ENCODE measurements at regions not wholly inside any gene's neighbourhood (a gene's known extent, or its start where the extent isn't known, plus 50 kb on each side); places are given as distances from the start of the nearest gene placed in this dataset.

GRCh38 chr14:29111554-29111953, 345.0 kb downstream of the FOXG1 start:
- H3K79me2 ChIP-seq (ENCODE audit: insufficient read depth, low read length): no peaks in the 10 kb centered on the region
- H2AFZ ChIP-seq (ENCODE audit: low read length): no peak overlapping the region
- H3K27ac ChIP-seq (ENCODE audit: low read depth, low read length): no peak overlapping the region
- H3K4me3 ChIP-seq (ENCODE audit: insufficient read depth, low read length): no peak overlapping the region
- no peaks in the 10 kb centered on the region for H4K20me1 ChIP-seq (ENCODE audit: insufficient read depth, low read length)
- H3K4me2 ChIP-seq (ENCODE audit: insufficient read depth, low read length): no peak overlapping the region
- no peaks in the 10 kb centered on the region for H3K9me3 ChIP-seq (ENCODE audit: low read depth, low read length)
- H3K27me3 ChIP-seq (ENCODE audit: insufficient read depth, low read length): no peaks in the 10 kb centered on the region
- no peaks in the 10 kb centered on the region for H3K4me1 ChIP-seq (ENCODE audit: insufficient read depth, low read length)
- H3K36me3 ChIP-seq (ENCODE audit: insufficient read depth, low read length): no peaks in the 10 kb centered on the region
- no peak for TF ChIP-seq CTCF (IDR thresholded peaks at IDR 0.05; ENCODE audit: extremely low read depth, low read depth, low read length)
- no peak for DNase-seq (ENCODE audit: insufficient read length, low spot score, missing footprints)

GRCh38 chr14:29123017-29123416, 356.4 kb downstream of the FOXG1 start:
- no peaks in the 10 kb centered on the region for H4K20me1 ChIP-seq (ENCODE audit: insufficient read depth, low read length)
- H3K4me3 ChIP-seq (ENCODE audit: insufficient read depth, low read length): no peak overlapping the region
- H2AFZ ChIP-seq (ENCODE audit: low read length): no peak overlapping the region
- H3K9me3 ChIP-seq (ENCODE audit: low read depth, low read length): no peaks in the 10 kb centered on the region
- H3K79me2 ChIP-seq (ENCODE audit: insufficient read depth, low read length): no peaks in the 10 kb centered on the region
- H3K4me2 ChIP-seq (ENCODE audit: insufficient read depth, low read length): no peak overlapping the region
- H3K27me3 ChIP-seq (ENCODE audit: insufficient read depth, low read length): no peaks in the 10 kb centered on the region
- no peaks in the 10 kb centered on the region for H3K4me1 ChIP-seq (ENCODE audit: insufficient read depth, low read length)
- H3K36me3 ChIP-seq (ENCODE audit: insufficient read depth, low read length): no peaks in the 10 kb centered on the region
- no peak for DNase-seq (ENCODE audit: insufficient read length, low spot score, missing footprints)
- no peak for TF ChIP-seq CTCF (IDR thresholded peaks at IDR 0.05; ENCODE audit: extremely low read depth, low read depth, low read length)
- H3K27ac ChIP-seq (ENCODE audit: low read depth, low read length): no peak overlapping the region

- no peaks in the 10 kb centered on the region for H3K36me3 ChIP-seq (ENCODE audit: insufficient read depth, low read length)
- H3K27me3 ChIP-seq (ENCODE audit: insufficient read depth, low read length): no peaks in the 10 kb centered on the region
- H3K79me2 ChIP-seq (ENCODE audit: insufficient read depth, low read length): no peaks in the 10 kb centered on the region
- TF ChIP-seq CTCF (IDR thresholded peaks at IDR 0.05; ENCODE audit: extremely low read depth, low read depth, low read length): no peak
- DNase-seq (ENCODE audit: insufficient read length, low spot score, missing footprints): no peak
- H4K20me1 ChIP-seq (ENCODE audit: insufficient read depth, low read length): no peaks in the 10 kb centered on the region
- H3K4me3 ChIP-seq (ENCODE audit: insufficient read depth, low read length): no peak overlapping the region
- no peaks in the 10 kb centered on the region for H3K4me1 ChIP-seq (ENCODE audit: insufficient read depth, low read length)
- H3K27ac ChIP-seq (ENCODE audit: low read depth, low read length): no peak overlapping the region
- no peaks in the 10 kb centered on the region for H3K9me3 ChIP-seq (ENCODE audit: low read depth, low read length)
- H3K4me2 ChIP-seq (ENCODE audit: insufficient read depth, low read length): no peak overlapping the region
- H2AFZ ChIP-seq (ENCODE audit: low read length): no peak overlapping the region
Measured at GRCh38 chr14:29126361-29126760, 359.8 kb downstream of the FOXG1 start.

- Histone ChIP-seq H3K79me2 (ENCODE audit: insufficient read depth, low read length) (no peaks in the 10 kb centered on the region), H3K9me3 (ENCODE audit: low read depth, low read length) (no peaks in the 10 kb centered on the region), H3K4me2 (ENCODE audit: insufficient read depth, low read length) (no peak overlapping the region), H3K27ac (ENCODE audit: low read depth, low read length) (no peak overlapping the region), H3K36me3 (ENCODE audit: insufficient read depth, low read length) (no peaks in the 10 kb centered on the region), H4K20me1 (ENCODE audit: insufficient read depth, low read length) (no peaks in the 10 kb centered on the region), H3K4me3 (ENCODE audit: insufficient read depth, low read length) (no peak overlapping the region), H2AFZ (ENCODE audit: low read length) (no peak overlapping the region), H3K4me1 (ENCODE audit: insufficient read depth, low read length) (no peaks in the 10 kb centered on the region), H3K27me3 (ENCODE audit: insufficient read depth, low read length) (no peaks in the 10 kb centered on the region)
- DNase-seq (ENCODE audit: insufficient read length, low spot score, missing footprints): no peak
- no peak for TF ChIP-seq CTCF (IDR thresholded peaks at IDR 0.05; ENCODE audit: extremely low read depth, low read depth, low read length)
Measured at GRCh38 chr14:29126865-29127264, 360.3 kb downstream of the FOXG1 start.
